GM12878 (cell line): ENCODE measurements at regions not wholly inside any gene's neighbourhood (a gene's known extent, or its start where the extent isn't known, plus 50 kb on each side); places are given as distances from the start of the nearest gene placed in this dataset.

Experiments
- ATAC-seq: fragments of 200-7000 bp; cut with Tn5 transposase; 3 replicates; pipeline ENCODE4 v1.9.1; 2020; ENCODE audit warnings: mild to moderate bottlenecking, moderate library complexity
- BruUV-seq: library from RNA; stranded (reverse); fragments of 400-500 nt; replicated peaks from 2 replicates; lab custom pipeline; 2021; lab: Mats Ljungman, UMichigan
- CTCF ChIA-PET: fragments of 300-600 bp; sonication (Branson Sonifier 250); formaldehyde crosslinking; extraction: SDS; loops from one replicate; lab custom pipeline; 2021; ENCODE audit warnings: inconsistent platforms; lab: Yijun Ruan, JAX
- POLR2A ChIA-PET: fragments of 350-600 bp; formaldehyde crosslinking; extraction: SDS; loops from one replicate; lab custom pipeline; 2021; ENCODE audit warnings: inconsistent platforms; lab: Charles Lee
- RAD21 ChIA-PET: fragments of 300-600 bp; sonication (Branson Sonifier 250); formaldehyde crosslinking; loops from one replicate; lab custom pipeline; 2023; ENCODE audit warnings: antibody characterized with exemption; ENCODE audit not compliant: unreplicated experiment; lab: Charles Lee
- SMC1A ChIA-PET: fragments of 300-600 bp; sonication (Branson Sonifier 250); formaldehyde crosslinking; loops from one replicate; lab custom pipeline; 2023; ENCODE audit not compliant: unreplicated experiment, uncharacterized antibody; lab: Charles Lee
- DNase-seq: peaks from one replicate; pipeline ENCODE4 v3.0.0-alpha.2; 2011; ENCODE audit warnings: low read depth, low spot score
- FAIRE-seq: peaks from 3 replicates; lab custom pipeline; 2011; peaks lifted over from hg19 to GRCh38; lab: Jason Lieb, UNC
- H2AFZ ChIP-seq: 2 replicates; pipeline ENCODE4 v1.6.0; 2011; ENCODE audit warnings: low read depth, low read length, control low read depth; ENCODE audit not compliant: control insufficient read depth
- H3K27ac ChIP-seq: 2 replicates; pipeline ENCODE4 v1.5.1; 2011; ENCODE audit warnings: control low read depth; ENCODE audit not compliant: control insufficient read depth, insufficient read depth
- H3K27me3 ChIP-seq, 2 experiments: replicated peaks in 1 of 2; 2 replicates each; pipeline versions ENCODE4 v1.6.0 to v1.6.1; 2011; ENCODE audit warnings: low read length in 1 of 2; ENCODE audit not compliant: control insufficient read depth in 2 of 2, insufficient read depth in 2 of 2
- H3K36me3 ChIP-seq, 2 experiments: 2 replicates each; pipeline ENCODE4 v1.5.1; 2011; ENCODE audit warnings: low read length in 1 of 2; ENCODE audit not compliant: control insufficient read depth in 2 of 2, insufficient read depth in 2 of 2
- H3K4me1 ChIP-seq: 2 replicates; pipeline ENCODE4 v1.6.1; 2011; ENCODE audit warnings: mild to moderate bottlenecking, low read length, moderate library complexity, mixed read lengths; ENCODE audit not compliant: control insufficient read depth, insufficient read depth
- H3K4me2 ChIP-seq: 2 replicates; pipeline ENCODE4 v1.6.0; 2011; ENCODE audit warnings: control low read depth; ENCODE audit not compliant: control insufficient read depth, insufficient read depth
- H3K4me3 ChIP-seq: fragments of 200-600 bp; sonication (generic); 2 replicates; pipeline ENCODE4 v1.5.1; 2016
- H3K79me2 ChIP-seq: 2 replicates; pipeline ENCODE4 v1.6.0; 2011; ENCODE audit warnings: low read length; ENCODE audit not compliant: control insufficient read depth, insufficient read depth
- H3K9ac ChIP-seq: 2 replicates; pipeline ENCODE4 v1.8.0; 2011; ENCODE audit warnings: low read length, control low read depth, mixed read lengths; ENCODE audit not compliant: control insufficient read depth, insufficient read depth
- H3K9me3 ChIP-seq: replicated peaks from 3 replicates; pipeline ENCODE4 v1.5.1; 2011; ENCODE audit warnings: mild to moderate bottlenecking, low read length; ENCODE audit not compliant: control insufficient read depth, insufficient read depth
- H4K20me1 ChIP-seq: 2 replicates; pipeline ENCODE4 v1.6.0; 2011; ENCODE audit not compliant: control insufficient read depth, insufficient read depth
- CEBPZ ChIP-seq: fragments of 150-350 bp; IDR thresholded peaks from 2 replicates; pipeline ENCODE4 v1.6.1; 2016; ENCODE audit warnings: low read depth, low read length
- E4F1 ChIP-seq: fragments of 450-650 bp; IDR thresholded peaks from 2 replicates; pipeline ENCODE4 v1.6.1; 2018; ENCODE audit warnings: borderline replicate concordance, mild to moderate bottlenecking; ENCODE audit not compliant: partially characterized antibody
- HCFC1 ChIP-seq: fragments of 150-350 bp; IDR thresholded peaks from 2 replicates; pipeline ENCODE4 v1.6.1; 2014; ENCODE audit warnings: low read length
- IRF4 ChIP-seq: IDR thresholded peaks from 2 replicates; pipeline ENCODE4 v1.6.1; 2011; ENCODE audit warnings: low read depth, low read length
- MYB ChIP-seq: fragments of 150-350 bp; IDR thresholded peaks from 2 replicates; pipeline ENCODE4 v1.6.1; 2014; ENCODE audit warnings: mild to moderate bottlenecking, low read depth, low read length, borderline replicate concordance
- POLR2A ChIP-seq: IDR thresholded peaks from 2 replicates; pipeline ENCODE4 v1.6.1; 2011; ENCODE audit warnings: low read depth, mild to moderate bottlenecking, low read length
- POU2F2 ChIP-seq: IDR thresholded peaks from 3 replicates; pipeline ENCODE4 v1.6.1; 2011; ENCODE audit warnings: low read depth, mild to moderate bottlenecking, low read length, borderline replicate concordance
- REST ChIP-seq: IDR thresholded peaks from 2 replicates; pipeline ENCODE4 v1.6.1; 2012; ENCODE audit warnings: mild to moderate bottlenecking, low read depth, low read length
- SRF ChIP-seq, 2 experiments: IDR thresholded peaks; 2 replicates each; pipeline ENCODE4 v1.6.1; 2011; ENCODE audit warnings: low read depth in 2 of 2, low read length in 2 of 2, mild to moderate bottlenecking in 1 of 2, moderate library complexity in 1 of 2
- TAF1 ChIP-seq: IDR thresholded peaks from 2 replicates; pipeline ENCODE4 v1.6.1; 2011; ENCODE audit warnings: mild to moderate bottlenecking, low read depth, low read length, borderline replicate concordance
- YY1 ChIP-seq: IDR thresholded peaks from 2 replicates; pipeline ENCODE4 v1.6.1; 2011; ENCODE audit warnings: low read depth, mild to moderate bottlenecking, low read length
- ZNF274 ChIP-seq: IDR thresholded peaks from one replicate; pipeline ENCODE4 v1.8.0; 2011; ENCODE audit not compliant: insufficient read length, insufficient read depth
- WGBS: methylation state at CpG from one replicate; pipeline ENCODE4 v1.1.6; 2016; ENCODE audit warnings: low lambda C conversion rate; ENCODE audit not compliant: insufficient replicate concordance, insufficient coverage; ENCODE audit errors: missing lambda C conversion rate; 5-methylcytosine and 5-hydroxymethylcytosine counted together
- in situ Hi-C: fragments of 300-500 bp; cut with MboI; formaldehyde crosslinking; loops from 9 replicates; pipeline ENCODE4 v1.14.3; 2018; ENCODE audit warnings: mixed read lengths
- intact Hi-C: fragments of 100-400 bp; cut with micrococcal nuclease; formaldehyde crosslinking; loops from one replicate; pipeline ENCODE4 v1.14.2; 2022; ENCODE audit not compliant: unreplicated experiment

GRCh38 chr6:6529275-6529674 lies 59.2 kb upstream of the LY86 start:
- Histone ChIP-seq H3K36me3 (no peaks in the 10 kb centered on the region), H3K4me1 (no peaks in the 10 kb centered on the region), H3K4me3 (no peak overlapping the region), H3K4me2 (no peak overlapping the region), H4K20me1 (no peaks in the 10 kb centered on the region), H3K27me3 (no peaks in the 10 kb centered on the region), H3K9ac (no peak overlapping the region), H3K9me3 (peaks cover 6% of the 10 kb centered on the region; the same call in 2 of the 3 replicates), H2AFZ (no peak overlapping the region), H3K79me2 (no peaks in the 10 kb centered on the region), H3K27ac (no peak overlapping the region)
- DNase-seq (no peak), ATAC-seq (no peak), FAIRE-seq (no peak)
- POLR2A ChIA-PET, result interaction anchor here (0.5 kb wide), 1 partner anchor 518 kb away, joined by 4 read pairs; no protein-coding TSS in a partner anchor
- intact Hi-C loops, result no loop called here
- RAD21 ChIA-PET, result interaction anchor here (1.5 kb wide), 1 partner anchor 13 kb away, joined by 5 read pairs; no protein-coding TSS in a partner anchor
- WGBS, result 65% methylated on average over 3 of the region's 3 CpGs
- TF ChIP-seq MYB, result no peak
- no peak for TF ChIP-seq POU2F2
- no peak for TF ChIP-seq REST
- TF ChIP-seq YY1, result no peak
- TF ChIP-seq SRF (IDR thresholded peaks at IDR 0.05; ENCODE audit: low read depth in 2 of 2, low read length in 2 of 2), result no peak
- TF ChIP-seq CEBPZ, result no peak
- no peak for TF ChIP-seq IRF4
- no peak for TF ChIP-seq ZNF274
- no peak for TF ChIP-seq TAF1
- TF ChIP-seq E4F1, result no peak
- TF ChIP-seq POLR2A, result no peak
- no peak for TF ChIP-seq HCFC1
- SMC1A ChIA-PET, result interaction anchor here (1.0 to 1.2 kb wide), 2 partner anchors 10 to 25 kb away, joined by 3 to 4 read pairs; no protein-coding TSS in a partner anchor
- BruUV-seq, result no TSS peak
- in situ Hi-C loops, result no loop called here
- CTCF ChIA-PET, result interaction anchor here (1.1 to 2.4 kb wide), 3 partner anchors 10 to 14 kb away, joined by 4 to 8 read pairs (median 4); no protein-coding TSS in a partner anchor
